Retinal pigment epithelial cell (primary cell): ENCODE measurements at regions not wholly inside any gene's neighbourhood (a gene's known extent, or its start where the extent isn't known, plus 50 kb on each side); places are given as distances from the start of the nearest gene placed in this dataset.

Experiments used
- DNase-seq: peaks from one replicate; pipeline ENCODE4 v3.0.0-alpha.2; 2010; ENCODE audit warnings: low read depth
- H3K4me3 ChIP-seq: 2 replicates; pipeline ENCODE4 v1.5.1; 2011; ENCODE audit warnings: mild to moderate bottlenecking, low read length, control low read depth, moderate library complexity
- CTCF ChIP-seq: conservative IDR thresholded peaks from 2 replicates; pipeline ENCODE4 v1.5.1; 2011; ENCODE audit warnings: low read depth, low read length, control low read depth, inconsistent platforms

- no peak for TF ChIP-seq CTCF
- no peak for DNase-seq
- H3K4me3 ChIP-seq, result no peak overlapping the region
Observed at GRCh38 chr2:52537588-52537987, 1230.0 kb upstream of the CHAC2 start.

GRCh38 chr2:52536929-52537460 lies 1230.6 kb upstream of the CHAC2 start:
- DNase-seq, result no peak
- no peak for TF ChIP-seq CTCF
- H3K4me3 ChIP-seq, result no peak overlapping the region

GRCh38 chr2:52532956-52533355 lies 1234.6 kb upstream of the CHAC2 start:
- DNase-seq, result no peak
- H3K4me3 ChIP-seq, result no peak overlapping the region
- no peak for TF ChIP-seq CTCF

GRCh38 chr2:52526735-52527134 lies 1240.9 kb upstream of the CHAC2 start:
- DNase-seq, result no peak
- TF ChIP-seq CTCF, result no peak
- H3K4me3 ChIP-seq, result no peak overlapping the region

- no peak for DNase-seq
- H3K4me3 ChIP-seq, result no peak overlapping the region
- TF ChIP-seq CTCF, result no peak
Observed at GRCh38 chr2:52520644-52521043, 1247.0 kb upstream of the CHAC2 start.

- no peak for TF ChIP-seq CTCF
- no peak for DNase-seq
- H3K4me3 ChIP-seq, result no peak overlapping the region
Observed at GRCh38 chr2:52518678-52519077, 1248.9 kb upstream of the CHAC2 start.

- TF ChIP-seq CTCF, result no peak
- H3K4me3 ChIP-seq, result no peak overlapping the region
- DNase-seq, result no peak
Observed at GRCh38 chr2:52512760-52513159, 1254.8 kb upstream of the CHAC2 start.
